ENCODE measurements at regions not wholly inside any gene's neighbourhood (a gene's known extent, or its start where the extent isn't known, plus 50 kb on each side); places are given as distances from the start of the nearest gene placed in this dataset.
A peak's percentile ranks its signal among the peaks of the same experiment; 100 is the strongest.
"Not testable (repeated sequence)": the region's sequence is repeated elsewhere in the genome, so short reads cannot be mapped to it uniquely, and the experiment has no call there.

GRCh38 chr20:5452691-5453090 is 135.9 kb upstream of the PROKR2 start:
- DNase-seq (ENCODE audit: low read depth), result not testable (repeated sequence)

- DNase-seq (ENCODE audit: low read depth), result not testable (repeated sequence)
Measured at GRCh38 chr20:5452286-5452685, 135.5 kb upstream of the PROKR2 start.

GRCh38 chr20:5451643-5452210 is 135.0 kb upstream of the PROKR2 start:
- no peak for DNase-seq (ENCODE audit: low read depth)

DNA sequence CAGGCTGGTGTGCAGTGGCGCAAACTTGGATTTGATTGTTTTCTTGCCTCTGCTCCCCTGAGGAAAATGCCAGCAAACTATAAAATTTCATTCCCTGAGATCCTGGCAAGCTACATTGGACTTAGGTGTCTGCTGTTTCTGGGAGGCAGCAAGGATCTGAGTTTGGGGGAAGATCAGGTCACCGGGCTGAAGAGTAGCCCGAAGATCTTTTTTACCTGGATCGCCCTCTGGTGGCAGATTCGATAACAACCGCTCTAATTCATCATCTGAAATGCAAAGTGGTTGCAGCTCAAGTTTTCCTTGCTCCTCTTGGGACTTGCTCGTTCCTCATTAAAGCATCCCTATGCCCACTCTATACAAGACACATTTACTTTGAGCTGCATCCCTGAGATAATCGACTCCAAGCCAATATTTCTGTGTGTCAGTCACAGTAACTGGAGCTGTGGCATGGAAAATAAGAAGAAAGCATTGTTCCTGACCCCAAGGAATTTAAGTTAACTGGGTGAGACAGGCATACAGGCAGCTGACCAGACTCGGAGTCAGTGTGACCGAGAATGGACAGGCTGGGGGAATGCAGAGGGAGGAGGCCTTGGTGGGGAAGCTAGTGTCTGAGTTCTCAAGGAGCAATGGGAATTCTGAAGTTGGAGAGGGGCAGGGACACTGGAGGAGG is 131.8 kb upstream of the PROKR2 start:
- DNase-seq (ENCODE audit: low read depth), result peak; percentile 3

- no peak for DNase-seq (ENCODE audit: low read depth)
Measured at GRCh38 chr20:5447188-5447587, 130.4 kb upstream of the PROKR2 start.

DNA sequence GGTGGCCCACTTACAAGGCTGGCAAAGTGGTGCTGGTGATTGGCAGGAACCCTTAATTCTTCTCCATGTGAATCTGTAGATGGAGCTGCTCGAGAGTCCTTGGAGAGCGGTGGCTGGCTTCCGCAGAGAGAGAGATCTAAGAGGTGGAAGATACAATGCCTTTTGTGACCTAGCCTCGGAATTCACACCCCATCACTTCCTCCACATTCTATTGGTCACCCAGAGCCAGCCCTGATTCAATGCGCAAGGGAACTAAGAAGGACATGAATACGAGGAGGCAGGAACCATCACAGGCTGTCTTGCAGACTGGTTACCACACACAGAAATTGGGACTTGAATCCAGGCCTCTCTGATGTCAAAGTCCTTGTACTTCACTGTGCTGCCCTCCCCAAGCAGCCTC is 128.9 kb upstream of the PROKR2 start:
- DNase-seq (ENCODE audit: low read depth), result no peak

GRCh38 chr20:5442101-5442500 is 125.3 kb upstream of the PROKR2 start:
- no peak for DNase-seq (ENCODE audit: low read depth)

DNA sequence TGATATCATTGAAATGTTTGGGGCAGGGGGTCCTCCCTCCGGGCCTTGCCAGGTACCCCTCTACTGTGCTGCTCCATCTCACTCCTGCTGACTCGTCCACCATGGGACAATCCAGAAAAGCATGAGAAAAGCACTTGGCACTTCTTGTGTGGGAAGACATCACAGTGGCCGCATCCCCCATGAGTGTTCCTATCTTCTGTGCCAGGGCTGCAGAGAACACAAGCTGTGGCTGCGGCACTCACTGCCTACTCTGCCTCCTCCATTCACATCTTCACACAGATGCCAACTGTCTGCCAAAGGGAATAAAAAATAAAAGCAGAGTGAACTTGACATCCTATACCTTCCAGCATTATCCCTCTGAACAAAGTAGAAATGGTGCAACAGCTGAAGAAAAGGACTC is 117.4 kb upstream of the PROKR2 start:
- no peak for DNase-seq (ENCODE audit: low read depth)

DNA sequence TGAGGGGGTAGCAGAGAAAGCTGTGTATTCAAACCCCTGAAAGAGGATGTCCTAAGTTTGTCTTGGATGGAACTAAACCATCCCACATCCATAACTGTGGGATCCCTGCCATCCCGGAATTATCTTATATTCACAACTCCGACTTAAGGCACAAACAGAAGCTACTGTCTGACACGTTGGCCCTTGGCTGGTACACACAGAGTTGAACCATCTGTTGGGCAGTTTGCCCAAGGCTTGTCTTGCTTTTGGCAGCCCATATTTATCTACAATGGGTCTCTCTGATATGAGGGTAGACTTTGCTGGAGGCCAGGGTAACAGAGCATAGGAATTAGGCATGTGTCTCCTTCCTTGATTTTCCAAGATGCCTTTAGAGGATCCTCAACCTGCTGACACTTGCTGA is 116.6 kb upstream of the PROKR2 start:
- no peak for DNase-seq (ENCODE audit: low read depth)

DNA sequence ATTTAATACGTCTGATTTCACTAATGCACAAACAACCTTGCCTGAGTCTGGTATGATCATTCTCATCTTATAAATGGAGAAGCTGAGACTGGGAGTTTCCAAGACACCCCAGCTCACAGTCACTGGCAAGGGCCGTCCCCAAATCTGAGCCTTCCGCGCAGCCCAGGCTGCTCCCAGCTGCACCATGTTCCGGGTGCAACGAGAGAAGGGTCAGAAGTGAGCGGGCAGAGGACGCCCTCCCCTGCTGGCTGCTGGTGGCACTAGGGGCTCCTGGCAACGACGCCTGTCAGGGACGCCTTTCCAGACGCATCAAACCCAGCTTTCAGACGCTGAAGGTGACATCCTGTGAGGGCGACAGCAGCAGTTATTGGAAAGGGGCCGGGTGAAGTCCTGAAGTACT is 115.3 kb upstream of the PROKR2 start:
- no peak for DNase-seq (ENCODE audit: low read depth)

- DNase-seq (ENCODE audit: low read depth), result no peak
Measured at GRCh38 chr20:5430670-5431069, 113.9 kb upstream of the PROKR2 start.

GRCh38 chr20:5426026-5426425 is 109.3 kb upstream of the PROKR2 start:
- DNase-seq (ENCODE audit: low read depth), result no peak

DNA sequence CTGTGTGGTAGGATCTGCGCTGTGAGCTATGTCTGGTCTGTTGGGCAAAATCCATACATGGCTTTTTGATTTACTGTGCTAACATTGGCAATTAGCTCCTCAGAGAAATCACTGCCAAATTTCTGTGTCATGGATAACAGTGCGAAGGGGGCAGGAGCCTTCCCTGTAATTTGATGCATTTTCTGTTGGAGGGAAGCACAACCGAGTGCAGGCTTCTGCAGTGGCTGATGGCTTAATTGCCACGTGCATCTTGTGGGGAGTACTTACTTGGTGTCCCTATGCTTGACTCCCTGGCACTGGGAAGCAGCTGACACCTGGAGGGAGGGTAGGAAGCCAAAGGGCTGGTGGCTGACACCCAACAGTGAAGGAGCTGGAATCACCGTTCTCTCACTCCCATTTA is 99.3 kb upstream of the PROKR2 start:
- no peak for DNase-seq (ENCODE audit: low read depth)

- no peak for DNase-seq (ENCODE audit: low read depth)
Measured at GRCh38 chr20:5413394-5413793, 96.6 kb upstream of the PROKR2 start.

DNA sequence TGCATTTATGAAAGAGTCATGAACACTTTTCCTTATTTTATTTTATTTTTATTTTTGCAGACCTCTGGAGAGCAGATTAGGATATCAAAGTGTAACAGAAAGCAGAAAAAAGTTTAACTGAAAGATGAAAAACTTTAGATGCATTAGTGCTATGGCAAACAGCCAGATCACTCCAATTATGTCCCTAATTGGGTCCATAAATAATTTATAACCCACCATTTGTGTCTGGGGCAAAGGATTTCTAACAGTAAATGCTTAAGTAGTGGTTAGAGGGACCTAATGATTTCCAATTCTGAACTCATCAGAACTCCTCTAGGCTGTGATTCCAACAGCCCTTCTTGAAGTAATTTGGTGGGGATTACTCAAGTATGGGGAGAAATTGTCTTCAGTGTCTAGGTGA is 93.7 kb upstream of the PROKR2 start:
- DNase-seq (ENCODE audit: low read depth), result no peak

DNA sequence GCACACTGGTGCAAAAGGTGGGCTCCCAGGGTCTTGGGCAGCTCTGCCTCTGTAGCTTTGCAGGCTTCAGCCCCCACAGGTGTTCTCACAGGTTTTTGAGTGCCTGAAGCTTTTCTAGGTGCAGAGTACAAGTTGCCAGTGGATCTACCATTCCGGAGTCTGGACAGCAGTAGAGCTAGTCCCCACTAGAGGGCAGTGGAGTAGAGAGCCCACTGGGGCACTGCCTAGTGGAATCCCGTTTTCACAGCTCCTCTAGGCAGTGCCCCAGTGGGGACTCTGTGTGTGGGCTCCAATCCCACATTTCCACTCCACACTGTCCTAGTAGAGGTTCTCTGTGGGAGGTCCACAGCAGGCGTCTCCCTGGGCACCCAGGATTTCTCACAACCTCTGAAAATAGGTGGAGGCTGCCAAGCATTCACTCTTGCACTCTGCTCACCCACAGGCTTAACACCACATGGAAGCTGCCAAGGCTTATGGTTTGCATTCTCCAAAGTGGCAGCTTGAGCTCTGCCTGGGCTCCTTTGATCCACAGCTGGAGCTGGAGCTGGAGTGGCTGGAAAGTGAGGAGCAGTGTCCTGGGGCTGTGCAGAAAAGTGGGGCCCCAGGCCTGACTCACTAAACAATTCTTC is 86.3 kb upstream of the PROKR2 start:
- DNase-seq (ENCODE audit: low read depth), result no peak

GRCh38 chr20:5401277-5401875 is 84.6 kb upstream of the PROKR2 start:
- DNase-seq (ENCODE audit: low read depth), result no peak

DNA sequence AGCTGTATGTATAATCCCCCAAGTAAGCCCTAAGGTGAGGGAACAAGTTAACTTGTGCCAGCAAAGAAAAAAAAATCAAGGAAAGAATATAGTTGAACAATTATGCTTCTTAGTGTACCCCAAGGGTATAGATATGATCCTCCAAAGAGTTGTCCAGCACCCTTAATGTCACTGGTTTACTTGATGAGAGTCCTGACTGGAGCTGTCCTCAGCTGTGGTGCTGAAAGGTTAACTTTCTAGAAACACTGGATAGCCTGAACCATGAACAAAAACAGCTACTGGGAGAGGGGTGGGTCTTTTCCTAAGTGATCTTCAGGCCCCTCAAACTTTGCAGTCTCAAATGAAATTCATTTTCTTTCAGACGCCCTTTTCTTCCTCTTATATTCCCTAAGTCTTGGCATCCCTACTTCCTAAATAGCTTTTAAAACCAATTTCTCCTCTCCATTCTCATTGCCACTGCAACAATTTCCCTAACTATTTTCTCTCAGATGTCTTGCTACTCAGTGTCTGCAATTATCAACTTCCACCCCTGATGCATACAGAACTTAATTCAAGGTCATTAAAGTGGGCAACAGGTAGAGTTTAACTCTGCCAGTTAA is 83.5 kb upstream of the PROKR2 start:
- no peak for DNase-seq (ENCODE audit: low read depth)

GRCh38 chr20:5397393-5397792 is 80.6 kb upstream of the PROKR2 start:
- DNase-seq (ENCODE audit: low read depth), result no peak

GRCh38 chr20:5395932-5396727 is 79.4 kb upstream of the PROKR2 start:
- no peak for DNase-seq (ENCODE audit: low read depth)

DNA sequence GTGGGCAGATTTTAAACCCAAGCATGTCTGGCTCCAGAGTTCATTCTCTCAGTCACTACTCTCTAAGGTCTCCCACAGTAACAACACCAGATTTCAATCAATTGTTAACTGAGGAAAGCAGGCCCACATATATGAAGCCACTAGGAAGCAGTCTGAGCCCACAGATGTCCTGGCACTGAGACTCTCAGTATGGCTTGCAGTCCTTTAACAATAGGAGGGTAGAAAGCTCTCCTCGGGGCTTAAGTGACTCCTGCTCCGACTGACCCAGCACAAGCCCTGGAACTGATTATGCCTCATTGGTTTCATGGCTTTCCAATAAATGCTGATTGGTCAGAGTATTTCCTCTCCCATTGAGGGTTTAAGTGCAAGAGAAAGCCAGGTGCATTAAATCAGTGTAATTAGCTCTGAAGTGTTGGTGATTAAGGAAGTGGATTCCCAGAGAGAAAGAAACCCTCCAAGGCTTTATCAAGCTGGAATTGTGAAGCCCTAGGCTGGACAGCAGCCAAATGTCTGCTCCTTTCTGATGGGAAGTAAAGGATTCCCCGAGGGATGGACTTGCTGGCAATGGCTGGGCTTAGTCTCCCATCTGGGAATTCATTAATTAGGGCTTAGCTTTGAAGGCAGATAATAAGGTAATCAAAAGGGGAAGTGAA is 76.6 kb upstream of the PROKR2 start:
- no peak for DNase-seq (ENCODE audit: low read depth)

DNA sequence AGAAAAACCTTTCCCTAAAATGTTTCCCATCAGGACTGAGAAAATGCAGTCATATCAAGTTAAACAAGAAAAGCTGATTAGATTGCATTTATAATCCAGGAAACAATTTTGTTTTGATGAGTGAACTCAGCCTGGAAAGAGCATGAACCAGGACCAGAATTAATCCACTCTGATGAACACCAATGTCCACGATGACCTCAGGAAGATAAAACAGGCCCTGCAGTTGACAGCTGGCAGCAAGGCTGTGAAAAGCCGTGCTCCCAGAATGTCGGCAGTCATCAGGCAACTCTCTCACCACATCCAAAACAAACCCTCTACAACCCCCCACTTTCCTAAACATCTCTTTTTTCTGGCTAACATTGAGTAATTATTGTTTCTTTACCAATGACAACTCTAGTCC is 74.0 kb upstream of the PROKR2 start:
- no peak for DNase-seq (ENCODE audit: low read depth)

All from stimulated activated CD8-positive, alpha-beta memory T cell treated with anti-CD3 and anti-CD28 coated beads, Interleukin-12 subunit alpha, Interleukin-12 subunit beta, amount 100 ng/mL, for 4 hours (primary cell).